ENCODE measurements at regions not wholly inside any gene's neighbourhood (a gene's known extent, or its start where the extent isn't known, plus 50 kb on each side); places are given as distances from the start of the nearest gene placed in this dataset.

GRCh38 chr13:50714891-50715290 lies 128.6 kb downstream of the DLEU7 start:
- H3K4me1 Mint-ChIP-seq: peaks cover 28% of the 10 kb centered on the region
- H3K36me3 Mint-ChIP-seq (ENCODE audit: insufficient read depth): peaks cover 2% of the 10 kb centered on the region
- no peaks in the 10 kb centered on the region for H3K27me3 Mint-ChIP-seq
- DNase-seq (ENCODE audit: low spot score in 2 of 2) (no peak), ATAC-seq (replicated peaks; ENCODE audit: extremely low read depth, poor library complexity, severe bottlenecking) (no peak)
- H3K9me3 Mint-ChIP-seq: no peaks in the 10 kb centered on the region
- H3K4me3 Mint-ChIP-seq: no peak overlapping the region
- H3K27ac Mint-ChIP-seq (ENCODE audit: low read depth): no peak overlapping the region

DNA sequence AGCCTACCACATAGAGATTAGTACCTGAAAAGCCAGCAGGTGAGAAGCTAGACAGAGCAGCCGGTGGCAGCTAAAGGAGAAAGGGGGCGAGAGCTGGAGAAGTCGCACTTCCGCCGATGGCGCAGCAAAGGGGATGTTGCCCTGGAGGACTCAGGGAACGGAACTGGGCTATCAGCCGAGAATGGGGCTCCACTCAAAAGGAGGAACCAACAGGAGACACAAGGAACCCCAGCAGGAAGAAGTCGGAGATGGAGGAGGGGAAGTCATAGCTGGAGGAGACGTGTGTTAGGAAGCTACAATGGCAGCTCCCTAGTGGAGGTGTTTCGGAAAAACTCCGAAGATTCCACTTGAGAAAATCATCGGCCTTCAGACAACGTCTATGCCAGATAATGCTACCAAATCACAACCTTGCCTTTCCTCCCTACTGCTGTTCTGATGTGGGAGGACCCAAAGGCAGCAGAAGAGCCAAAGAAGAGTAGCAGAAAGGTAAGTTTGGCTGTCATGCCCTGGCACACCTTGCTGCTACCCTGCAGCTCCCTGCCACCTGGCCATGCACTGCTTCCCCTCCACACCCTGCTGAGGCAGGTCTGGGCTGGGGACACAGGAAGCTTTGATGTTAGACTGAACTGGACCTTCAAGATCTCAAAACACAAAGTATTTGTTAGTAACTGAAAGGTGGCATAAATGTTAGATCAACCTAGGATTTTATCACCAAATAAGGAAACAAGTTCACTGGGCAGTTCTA lies 127.9 kb downstream of the DLEU7 start:
- Mint-ChIP-seq H3K9me3 (no peaks in the 10 kb centered on the region), H3K4me3 (no peak overlapping the region), H3K36me3 (ENCODE audit: insufficient read depth) (peaks cover 2% of the 10 kb centered on the region), H3K27ac (ENCODE audit: low read depth) (no peak overlapping the region), H3K4me1 (peaks cover 28% of the 10 kb centered on the region), H3K27me3 (no peaks in the 10 kb centered on the region)
- ATAC-seq (replicated peaks; ENCODE audit: extremely low read depth, poor library complexity, severe bottlenecking) (no peak), DNase-seq (ENCODE audit: low spot score in 2 of 2) (no peak)

DNA sequence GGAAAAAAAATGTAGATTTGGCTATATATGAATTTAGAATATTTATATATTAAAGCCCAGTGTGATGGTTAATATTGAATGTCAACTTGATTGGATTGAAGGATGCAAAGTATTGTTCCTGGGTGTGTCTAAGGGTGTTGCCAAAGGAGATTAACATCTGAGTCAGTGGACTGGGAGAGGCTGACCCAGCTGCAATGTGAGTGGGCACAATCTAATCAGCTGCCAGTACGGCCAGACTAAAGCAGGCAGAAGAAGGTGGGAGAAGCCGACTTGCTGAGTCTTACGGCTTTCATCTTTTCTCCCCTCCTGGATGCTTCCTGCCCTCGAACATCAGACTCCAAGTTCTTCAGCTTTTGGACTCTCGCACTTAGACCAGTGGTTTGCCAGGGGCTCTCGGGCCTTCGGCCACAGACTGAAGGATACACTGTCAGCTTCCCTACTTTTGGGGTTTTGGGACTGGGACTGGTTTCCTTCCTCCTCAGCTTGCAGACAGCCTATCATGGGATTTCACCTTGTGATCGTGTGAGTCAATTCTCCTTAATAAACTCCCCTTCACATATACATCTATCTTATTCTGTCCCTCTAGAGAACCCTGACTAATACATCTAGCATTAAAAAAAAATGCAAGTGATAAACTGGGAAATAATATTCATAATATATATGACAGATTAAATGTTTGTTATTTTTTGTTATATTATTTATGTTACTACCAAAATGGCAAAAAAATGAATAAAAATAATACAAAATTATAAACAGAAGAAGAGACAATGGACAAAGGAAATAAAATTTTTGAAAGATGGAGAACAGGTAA lies 122.4 kb downstream of the DLEU7 start:
- Mint-ChIP-seq H3K4me1 (no peaks in the 10 kb centered on the region), H3K9me3 (no peaks in the 10 kb centered on the region), H3K36me3 (ENCODE audit: insufficient read depth) (peaks cover 2% of the 10 kb centered on the region), H3K4me3 (no peak overlapping the region), H3K27ac (ENCODE audit: low read depth) (no peak overlapping the region), H3K27me3 (no peaks in the 10 kb centered on the region)
- DNase-seq (ENCODE audit: low spot score in 2 of 2) (no peak), ATAC-seq (replicated peaks; ENCODE audit: extremely low read depth, poor library complexity, severe bottlenecking) (no peak)

- no peaks in the 10 kb centered on the region for H3K27me3 Mint-ChIP-seq
- no peaks in the 10 kb centered on the region for H3K9me3 Mint-ChIP-seq
- ATAC-seq (replicated peaks; ENCODE audit: extremely low read depth, poor library complexity, severe bottlenecking) (no peak), DNase-seq (ENCODE audit: low spot score in 2 of 2) (no peak)
- peaks cover 2% of the 10 kb centered on the region for H3K36me3 Mint-ChIP-seq (ENCODE audit: insufficient read depth)
- H3K4me3 Mint-ChIP-seq: no peak overlapping the region
- H3K27ac Mint-ChIP-seq (ENCODE audit: low read depth): no peak overlapping the region
- no peaks in the 10 kb centered on the region for H3K4me1 Mint-ChIP-seq
Observed at GRCh38 chr13:50721672-50721992, 121.9 kb downstream of the DLEU7 start.

DNA sequence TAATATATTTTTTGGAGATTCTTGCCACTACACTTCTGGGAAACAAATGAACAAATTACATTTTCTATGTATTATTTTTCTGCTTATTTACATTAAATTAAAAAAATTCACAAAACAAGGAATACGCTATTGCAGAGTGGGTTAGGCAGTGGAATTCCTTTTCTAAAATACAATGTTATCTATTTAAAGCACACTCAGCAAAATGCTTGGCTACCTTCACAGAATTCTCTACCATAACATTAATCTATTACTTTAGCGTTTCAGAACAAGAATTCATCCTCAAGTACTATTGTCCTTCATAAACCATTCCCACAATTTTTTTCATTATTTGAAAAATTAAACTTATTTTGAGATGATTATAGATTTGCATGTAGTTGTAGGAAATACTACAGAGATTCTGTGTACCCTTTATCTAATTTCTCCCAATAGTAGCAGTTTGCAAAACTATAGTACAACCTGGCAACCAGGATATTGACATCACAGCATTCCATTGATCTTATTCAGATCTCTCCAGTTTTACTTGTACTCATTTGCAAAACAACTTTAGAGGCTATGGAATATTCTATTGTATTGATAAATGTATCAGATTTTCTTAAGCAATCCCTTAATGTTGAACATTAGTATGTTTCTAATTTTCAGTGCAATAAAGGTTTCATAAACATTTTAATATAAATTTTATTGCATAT lies 120.9 kb downstream of the DLEU7 start:
- no peak for ATAC-seq (replicated peaks; ENCODE audit: extremely low read depth, poor library complexity, severe bottlenecking)
- H3K4me1 Mint-ChIP-seq: no peaks in the 10 kb centered on the region
- H3K27me3 Mint-ChIP-seq: no peaks in the 10 kb centered on the region
- H3K36me3 Mint-ChIP-seq (ENCODE audit: insufficient read depth): no peaks in the 10 kb centered on the region
- no peak overlapping the region for H3K27ac Mint-ChIP-seq (ENCODE audit: low read depth)
- H3K4me3 Mint-ChIP-seq: no peak overlapping the region
- no peak for DNase-seq (ENCODE audit: low spot score in 2 of 2)
- no peaks in the 10 kb centered on the region for H3K9me3 Mint-ChIP-seq

DNA sequence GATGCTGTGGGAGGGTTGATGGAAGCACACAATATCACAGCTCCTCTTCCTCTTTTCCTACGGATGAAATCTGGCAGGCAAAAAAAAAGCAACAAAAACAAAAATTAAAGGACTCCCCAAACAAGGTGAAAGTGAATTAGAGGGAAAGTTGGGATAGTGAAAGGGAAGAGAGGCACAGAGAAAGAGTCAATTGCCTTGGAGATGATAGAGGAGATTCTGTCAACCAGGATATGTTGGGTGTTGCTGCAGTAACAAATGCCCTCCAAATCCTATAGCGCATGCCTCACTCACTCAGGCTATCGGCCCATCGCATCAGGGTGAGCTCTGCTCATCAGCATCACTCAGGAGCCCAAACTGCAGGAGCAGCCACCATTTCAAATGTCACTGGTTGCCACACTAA lies 119.1 kb downstream of the DLEU7 start:
- Mint-ChIP-seq H3K27ac (ENCODE audit: low read depth) (no peak overlapping the region), H3K27me3 (no peaks in the 10 kb centered on the region), H3K4me3 (no peak overlapping the region), H3K4me1 (no peaks in the 10 kb centered on the region), H3K36me3 (ENCODE audit: insufficient read depth) (no peaks in the 10 kb centered on the region), H3K9me3 (no peaks in the 10 kb centered on the region)
- DNase-seq (ENCODE audit: low spot score in 2 of 2) (no peak), ATAC-seq (replicated peaks; ENCODE audit: extremely low read depth, poor library complexity, severe bottlenecking) (no peak)

DNA sequence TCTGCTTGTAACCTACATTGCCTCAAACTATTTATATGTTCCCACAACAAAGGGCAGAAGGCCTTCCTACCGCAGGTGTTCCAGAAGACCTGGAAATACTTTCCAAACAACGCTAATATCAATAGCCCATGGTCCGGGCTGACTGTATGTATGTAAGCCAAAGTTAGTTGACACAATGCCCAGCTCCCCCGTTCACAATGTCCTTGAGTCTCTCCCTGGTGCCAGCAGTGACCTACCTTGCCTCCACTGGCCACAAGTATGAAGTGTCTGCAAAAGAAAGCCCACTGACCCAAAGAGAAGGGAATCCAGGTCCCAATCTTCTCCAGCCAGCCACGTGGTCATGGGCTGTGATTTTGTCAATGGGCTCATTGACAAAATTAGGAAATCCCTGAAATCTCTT lies 118.6 kb downstream of the DLEU7 start:
- Mint-ChIP-seq H3K4me3 (no peak overlapping the region), H3K4me1 (no peaks in the 10 kb centered on the region), H3K9me3 (no peaks in the 10 kb centered on the region), H3K27me3 (peaks cover 5% of the 10 kb centered on the region), H3K36me3 (ENCODE audit: insufficient read depth) (no peaks in the 10 kb centered on the region), H3K27ac (ENCODE audit: low read depth) (no peak overlapping the region)
- no peak for DNase-seq (ENCODE audit: low spot score in 2 of 2)
- no peak for ATAC-seq (replicated peaks; ENCODE audit: extremely low read depth, poor library complexity, severe bottlenecking)

- H3K36me3 Mint-ChIP-seq (ENCODE audit: insufficient read depth): no peaks in the 10 kb centered on the region
- no peak overlapping the region for H3K4me3 Mint-ChIP-seq
- H3K9me3 Mint-ChIP-seq: no peaks in the 10 kb centered on the region
- peaks cover 10% of the 10 kb centered on the region for H3K27me3 Mint-ChIP-seq
- ATAC-seq (replicated peaks; ENCODE audit: extremely low read depth, poor library complexity, severe bottlenecking) (no peak), DNase-seq (ENCODE audit: low spot score in 2 of 2) (no peak)
- H3K27ac Mint-ChIP-seq (ENCODE audit: low read depth): no peak overlapping the region
- H3K4me1 Mint-ChIP-seq: no peaks in the 10 kb centered on the region
Observed at GRCh38 chr13:50726164-50726563, 117.3 kb downstream of the DLEU7 start.

- Mint-ChIP-seq H3K9me3 (no peaks in the 10 kb centered on the region), H3K36me3 (ENCODE audit: insufficient read depth) (no peaks in the 10 kb centered on the region), H3K27ac (ENCODE audit: low read depth) (no peak overlapping the region), H3K27me3 (peaks cover 10% of the 10 kb centered on the region), H3K4me3 (no peak overlapping the region), H3K4me1 (peaks cover 7% of the 10 kb centered on the region)
- DNase-seq (ENCODE audit: low spot score in 2 of 2): no peak
- no peak for ATAC-seq (replicated peaks; ENCODE audit: extremely low read depth, poor library complexity, severe bottlenecking)
Observed at GRCh38 chr13:50729177-50729576, 114.3 kb downstream of the DLEU7 start.

- H3K4me1 Mint-ChIP-seq: peaks cover 7% of the 10 kb centered on the region
- H3K27ac Mint-ChIP-seq (ENCODE audit: low read depth): no peak overlapping the region
- no peak for DNase-seq (ENCODE audit: low spot score in 2 of 2)
Observed at GRCh38 chr13:50730496-50731351, 112.8 kb downstream of the DLEU7 start.

DNA sequence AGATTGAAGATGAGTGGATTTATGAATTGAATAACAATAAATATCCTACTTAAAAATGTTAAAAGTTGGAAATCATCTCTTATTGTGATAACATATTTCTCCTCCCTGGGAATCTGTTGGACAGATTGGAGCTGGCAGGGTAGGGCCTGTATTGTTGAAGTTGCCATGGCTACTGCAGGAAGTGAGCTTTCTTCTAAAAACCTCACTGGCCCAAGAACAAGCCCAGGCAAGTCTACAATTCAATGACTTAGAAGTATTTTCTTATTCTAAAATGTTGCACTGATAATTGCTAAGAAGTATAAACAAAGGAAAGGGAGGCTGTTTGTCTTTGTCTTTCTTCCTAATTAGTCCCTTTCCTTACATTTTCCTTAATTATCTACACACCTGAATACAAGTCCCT lies 112.1 kb downstream of the DLEU7 start:
- H3K27ac Mint-ChIP-seq (ENCODE audit: low read depth): no peak overlapping the region
- no peaks in the 10 kb centered on the region for H3K9me3 Mint-ChIP-seq
- H3K27me3 Mint-ChIP-seq: peaks cover 10% of the 10 kb centered on the region
- no peak overlapping the region for H3K4me3 Mint-ChIP-seq
- H3K36me3 Mint-ChIP-seq (ENCODE audit: insufficient read depth): no peaks in the 10 kb centered on the region
- no peak for DNase-seq (ENCODE audit: low spot score in 2 of 2)
- ATAC-seq (replicated peaks; ENCODE audit: extremely low read depth, poor library complexity, severe bottlenecking): no peak
- H3K4me1 Mint-ChIP-seq: peaks cover 7% of the 10 kb centered on the region

More at GRCh38 chr13:50730496-50731351, 112.8 kb downstream of the DLEU7 start:
- H3K36me3 Mint-ChIP-seq (ENCODE audit: insufficient read depth): no peaks in the 10 kb centered on the region
- no peak for ATAC-seq (replicated peaks; ENCODE audit: extremely low read depth, poor library complexity, severe bottlenecking)
- H3K27me3 Mint-ChIP-seq: peaks cover 10% of the 10 kb centered on the region
- no peak overlapping the region for H3K4me3 Mint-ChIP-seq
- H3K9me3 Mint-ChIP-seq: no peaks in the 10 kb centered on the region

DNA sequence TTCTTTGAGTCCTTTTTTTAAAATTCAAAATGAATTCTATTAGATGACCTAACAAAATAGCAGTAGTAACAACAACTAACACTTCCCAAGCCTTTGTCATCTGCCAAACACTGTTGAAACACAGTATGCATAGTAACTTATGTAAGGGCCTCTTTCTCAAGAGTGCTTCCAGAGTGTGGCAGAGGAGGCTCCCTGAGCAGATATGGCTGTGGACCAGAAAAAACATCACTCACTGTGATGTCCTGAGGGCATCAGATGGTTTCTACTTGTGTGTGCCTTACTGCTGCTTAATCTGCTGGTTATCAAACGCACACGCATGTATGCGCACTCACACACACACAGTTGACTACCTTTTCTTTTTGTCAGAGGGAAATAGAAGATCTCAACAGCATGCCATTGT lies 110.8 kb downstream of the DLEU7 start:
- H3K9me3 Mint-ChIP-seq: no peaks in the 10 kb centered on the region
- no peak for ATAC-seq (replicated peaks; ENCODE audit: extremely low read depth, poor library complexity, severe bottlenecking)
- H3K36me3 Mint-ChIP-seq (ENCODE audit: insufficient read depth): no peaks in the 10 kb centered on the region

More for the DNA sequence above, 110.8 kb downstream of the DLEU7 start:
- no peak overlapping the region for H3K27ac Mint-ChIP-seq (ENCODE audit: low read depth)
- peaks cover 7% of the 10 kb centered on the region for H3K4me1 Mint-ChIP-seq
- DNase-seq (ENCODE audit: low spot score in 2 of 2): no peak
- H3K27me3 Mint-ChIP-seq: peaks cover 10% of the 10 kb centered on the region
- no peak overlapping the region for H3K4me3 Mint-ChIP-seq

All from central memory CD8-positive, alpha-beta T cell (primary cell).